ENCODE measurements at regions not wholly inside any gene's neighbourhood (a gene's known extent, or its start where the extent isn't known, plus 50 kb on each side); places are given as distances from the start of the nearest gene placed in this dataset.
A peak's percentile ranks its signal among the peaks of the same experiment; 100 is the strongest.
"Not testable (repeated sequence)": the region's sequence is repeated elsewhere in the genome, so short reads cannot be mapped to it uniquely, and the experiment has no call there.

DNA sequence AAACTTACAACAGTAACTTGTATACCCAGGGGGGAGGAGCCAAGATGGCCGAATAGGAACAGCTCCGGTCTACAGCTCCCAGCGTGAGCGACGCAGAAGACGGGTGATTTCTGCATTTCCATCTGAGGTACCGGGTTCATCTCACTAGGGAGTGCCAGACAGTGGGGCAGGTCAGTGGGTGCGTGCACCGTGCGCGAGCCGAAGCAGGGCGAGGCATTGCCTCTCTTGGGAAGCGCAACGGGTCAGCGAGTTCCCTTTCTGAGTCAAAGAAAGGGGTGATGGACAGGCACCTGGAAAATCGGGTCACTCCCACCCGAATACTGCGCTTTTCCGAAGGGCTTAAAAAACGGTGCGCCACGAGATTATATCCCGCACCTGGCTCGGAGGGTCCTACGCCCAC lies 278.8 kb downstream of the FAM47B start:
- DNase-seq = not testable (repeated sequence)

DNA sequence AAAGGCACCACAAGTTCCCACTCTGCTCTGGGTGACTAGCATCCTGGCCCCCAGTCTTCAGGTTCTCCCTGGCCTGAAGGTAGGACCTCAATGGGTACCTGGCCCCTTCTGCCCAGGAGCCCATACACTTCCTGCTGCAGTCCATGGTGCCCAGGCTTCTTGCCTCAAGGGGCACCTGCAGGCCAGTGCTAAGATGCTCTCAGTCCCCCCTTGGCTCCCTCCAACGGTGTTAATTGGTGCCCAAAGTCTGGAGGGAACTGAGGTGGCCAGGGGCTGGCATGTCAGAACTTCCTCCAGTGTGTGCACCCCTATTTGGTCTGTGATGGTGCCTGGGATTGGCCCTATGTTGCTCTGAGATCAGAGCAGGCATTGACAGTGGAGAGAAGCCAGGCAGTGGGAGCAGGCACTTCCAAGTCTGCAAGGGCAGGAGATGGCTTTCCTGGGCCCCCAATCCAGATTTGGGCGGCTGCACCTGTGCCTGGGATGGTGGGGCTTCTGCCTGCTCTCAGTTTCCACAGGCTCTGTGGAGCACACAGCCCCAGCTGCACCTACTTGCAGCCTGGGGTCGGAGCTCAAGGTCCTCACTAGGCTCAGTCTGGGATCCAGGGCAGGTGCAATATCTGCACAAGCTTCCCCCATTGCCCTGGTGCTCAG lies 301.6 kb downstream of the FAM47B start:
- DNase-seq = no peak

DNA sequence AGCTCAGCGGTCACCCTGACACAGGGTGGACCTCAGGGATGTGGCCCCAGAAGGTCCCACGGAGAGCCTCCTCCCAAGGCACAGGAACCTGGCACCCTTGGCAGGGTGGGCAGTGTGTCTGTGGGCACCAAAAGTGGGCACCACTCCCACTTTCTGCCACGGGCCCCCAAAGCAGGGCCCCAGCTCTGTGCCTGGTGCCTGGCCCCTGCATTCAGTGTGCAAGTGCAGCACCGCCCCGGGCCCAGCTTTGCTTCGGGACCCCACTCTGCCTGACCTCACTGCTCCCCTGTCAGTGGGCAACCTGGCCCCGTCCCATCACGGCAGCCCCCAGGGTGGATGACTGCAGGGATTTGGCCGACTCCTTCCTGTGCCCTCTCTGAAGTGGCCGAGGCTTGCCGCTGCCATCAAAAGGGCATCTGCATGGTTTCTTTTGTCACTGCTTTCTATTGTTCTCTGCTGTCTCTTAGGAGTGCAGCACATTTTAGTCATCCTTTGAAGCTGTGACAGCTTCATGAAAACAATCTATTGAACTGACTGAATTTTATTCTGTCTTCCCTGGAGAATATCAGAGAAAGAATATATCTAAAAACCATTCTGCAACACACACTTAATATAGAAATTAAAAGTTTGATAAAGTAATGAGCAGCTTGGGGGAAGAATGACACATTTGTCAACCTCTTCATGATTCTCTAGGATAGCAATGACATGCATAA lies 302.4 kb downstream of the FAM47B start:
- no peak for DNase-seq

- no peak for DNase-seq
These were observed 308.6 kb downstream of the FAM47B start for GRCh38 chrX:35251226-35251625.

DNA sequence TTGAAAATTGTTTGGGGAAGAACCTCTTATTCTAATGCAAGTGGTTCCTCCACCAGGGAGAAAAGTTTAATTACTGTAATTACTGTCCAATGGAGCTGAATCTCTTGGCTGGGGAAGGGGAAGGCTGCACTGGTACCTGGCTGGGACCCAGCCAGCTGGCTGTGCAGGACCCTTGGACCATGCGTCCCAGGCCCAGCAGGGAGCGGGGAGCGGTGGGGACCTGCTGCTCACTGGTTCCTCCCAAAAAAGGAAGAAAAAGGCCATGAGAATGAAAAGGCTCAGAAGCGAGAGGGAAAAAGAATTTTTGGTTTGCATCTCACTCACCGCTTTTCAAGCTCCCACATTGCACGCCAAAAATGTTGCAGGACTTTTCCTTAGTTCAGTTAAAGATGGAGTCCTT lies 333.5 kb downstream of the FAM47B start:
- DNase-seq = no peak

GRCh38 chrX:35285289-35285962 lies 342.8 kb downstream of the FAM47B start:
- DNase-seq = no peak

- no peak for DNase-seq
These were observed 346.1 kb downstream of the FAM47B start for GRCh38 chrX:35288657-35289056.

DNA sequence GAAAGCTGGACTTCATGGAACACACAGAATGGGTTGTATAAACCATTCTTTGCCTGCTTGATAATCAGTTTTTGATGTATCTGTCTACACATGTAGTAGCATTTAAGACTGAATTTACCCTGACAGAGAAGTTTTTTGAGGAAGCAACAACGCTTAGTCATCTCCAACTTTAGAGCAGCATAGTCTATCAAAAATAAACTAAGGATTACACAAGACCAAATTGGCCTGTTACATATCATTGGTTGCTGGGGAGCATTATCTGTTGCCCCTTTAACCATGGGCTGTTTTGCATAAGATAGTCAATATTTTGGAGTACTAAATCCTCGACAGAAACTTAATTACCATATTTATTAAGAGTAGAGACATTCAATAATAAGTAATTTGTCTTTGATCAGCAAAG lies 347.4 kb downstream of the FAM47B start:
- no peak for DNase-seq

DNA sequence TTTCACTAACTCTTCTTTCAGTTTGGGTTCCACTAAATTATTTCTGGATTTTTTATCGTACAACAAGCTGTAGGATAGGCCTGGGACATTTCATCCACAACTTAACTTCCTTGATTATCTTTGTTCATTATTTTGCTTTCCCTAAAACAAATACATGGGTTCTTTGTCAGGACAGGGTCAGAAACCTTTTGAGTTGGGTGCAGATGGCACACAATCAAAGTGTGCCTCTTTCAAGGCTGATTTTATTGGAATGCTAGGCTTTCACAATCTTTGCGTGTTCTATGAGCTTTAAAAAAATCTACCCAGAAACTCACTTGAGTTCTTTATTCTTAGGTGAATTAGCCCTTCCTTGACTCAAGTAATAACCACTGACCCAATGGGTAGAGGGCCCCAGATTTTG lies 348.4 kb downstream of the FAM47B start:
- no peak for DNase-seq

DNA sequence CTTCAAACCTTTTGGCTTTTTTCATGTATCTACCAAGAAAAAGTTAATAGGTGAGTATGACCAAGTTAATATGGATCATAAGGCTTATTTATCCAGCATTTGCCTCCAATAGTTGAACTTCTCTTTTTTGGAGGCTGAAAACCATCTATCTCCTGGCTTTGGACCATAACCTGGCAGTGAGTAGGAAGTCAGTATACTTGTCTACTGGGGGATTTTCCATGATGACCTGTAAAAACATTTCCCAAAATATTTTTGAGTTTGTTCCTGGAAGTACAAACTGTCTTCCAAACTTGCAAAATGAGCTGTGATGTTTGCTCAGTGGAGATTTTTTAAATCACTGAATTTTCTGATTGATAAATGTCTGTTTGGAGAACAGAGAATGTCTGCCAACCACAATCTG lies 349.9 kb downstream of the FAM47B start:
- no peak for DNase-seq

- not testable (repeated sequence) for DNase-seq
These were observed 362.4 kb downstream of the FAM47B start for GRCh38 chrX:35305037-35305436.

DNA sequence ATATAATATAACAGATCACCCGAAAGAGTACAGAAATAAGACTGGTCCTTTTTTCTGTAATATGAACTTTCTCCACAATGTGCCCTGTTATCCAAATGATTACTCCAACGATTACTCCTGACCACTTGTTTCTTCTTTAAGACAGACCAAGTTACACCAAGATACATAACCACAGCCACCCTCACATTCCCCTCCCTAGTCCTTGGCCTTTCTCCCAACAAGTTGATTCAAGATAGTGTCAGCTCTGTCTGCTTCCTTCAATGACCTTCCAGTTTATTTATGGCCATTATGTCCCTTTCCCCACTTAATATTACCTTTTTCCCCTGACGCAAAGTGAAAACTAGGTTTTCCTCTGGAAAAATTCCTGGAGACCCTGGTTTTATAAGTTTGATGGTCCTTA lies 397.2 kb downstream of the FAM47B start:
- DNase-seq = no peak

GRCh38 chrX:35340465-35340864 lies 397.9 kb downstream of the FAM47B start:
- no peak for DNase-seq

DNA sequence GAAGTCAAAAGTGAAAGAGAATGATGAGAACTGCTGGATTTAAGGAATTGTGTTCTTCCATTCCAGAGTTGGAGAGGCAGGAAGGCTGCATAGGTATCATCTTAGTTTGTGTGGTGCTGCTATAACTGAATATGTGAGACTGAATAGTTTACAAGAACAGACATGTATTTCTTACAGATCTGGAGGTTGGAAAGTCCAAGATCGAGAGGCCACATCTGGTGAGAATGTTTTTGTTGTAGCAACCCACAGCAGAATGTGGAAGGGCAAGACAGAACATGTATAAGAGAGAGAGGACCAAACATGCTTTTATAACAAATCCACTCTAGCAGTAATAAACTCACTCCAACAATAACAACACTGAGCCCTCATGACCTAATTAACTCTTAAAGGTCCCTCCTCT lies 408.6 kb downstream of the FAM47B start:
- no peak for DNase-seq

DNA sequence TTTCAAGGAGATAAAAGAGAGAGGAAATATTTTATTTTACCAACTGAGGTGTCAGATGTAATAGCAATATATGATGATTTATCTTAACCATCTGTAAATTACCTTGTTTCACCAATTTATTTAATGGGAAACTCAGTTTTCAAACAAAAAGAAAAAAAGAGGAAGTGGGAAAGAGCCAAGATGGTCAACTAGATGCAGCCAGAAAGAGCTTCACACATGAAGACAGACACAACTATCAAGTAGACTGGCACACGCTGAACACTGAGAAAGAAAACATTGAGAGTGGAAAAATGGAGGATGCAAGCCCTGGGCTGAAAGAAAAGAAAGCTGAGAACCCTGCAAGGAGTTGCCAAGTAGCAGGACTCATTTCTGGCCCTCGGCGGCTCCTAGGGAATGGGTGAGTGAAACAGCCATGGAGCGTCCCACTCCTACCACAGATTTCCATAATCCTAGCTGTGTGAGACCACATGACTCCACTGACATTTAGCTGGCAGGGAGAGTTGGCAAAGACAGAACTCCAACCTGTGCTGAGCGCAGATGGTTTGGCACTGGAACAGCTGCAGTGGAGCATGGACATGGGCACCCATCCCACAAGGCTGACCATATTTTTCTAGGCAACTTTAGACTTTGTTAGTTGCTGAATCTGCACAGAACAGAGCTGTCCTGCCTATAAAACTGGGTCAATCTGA lies 409.3 kb downstream of the FAM47B start:
- no peak for DNase-seq

GRCh38 chrX:35357656-35358055 lies 415.1 kb downstream of the FAM47B start:
- DNase-seq = no peak

GRCh38 chrX:35362866-35363265 lies 420.3 kb downstream of the FAM47B start:
- no peak for DNase-seq

DNA sequence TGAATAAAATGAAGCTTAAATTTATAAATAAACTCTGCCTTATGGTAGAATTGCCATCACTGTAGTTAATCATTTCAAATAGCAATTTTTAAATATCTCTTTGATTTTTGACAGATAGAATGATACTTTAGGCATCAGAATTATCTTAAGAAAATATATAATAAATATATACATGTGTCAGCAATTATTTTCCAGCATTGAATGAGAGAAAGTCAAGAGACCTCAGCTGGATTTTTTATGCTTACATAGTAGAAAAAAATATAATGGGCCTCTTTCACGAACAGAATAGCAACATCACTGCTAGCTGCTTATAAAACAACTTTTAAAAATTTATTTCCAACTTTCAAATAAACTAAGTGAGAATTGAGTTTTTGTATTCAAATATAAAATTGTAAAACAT lies 424.0 kb upstream of the MAGEB16 start:
- no peak for DNase-seq

- peak; percentile 1 for DNase-seq
These were observed 417.1 kb upstream of the MAGEB16 start for GRCh38 chrX:35380808-35381700.

DNA sequence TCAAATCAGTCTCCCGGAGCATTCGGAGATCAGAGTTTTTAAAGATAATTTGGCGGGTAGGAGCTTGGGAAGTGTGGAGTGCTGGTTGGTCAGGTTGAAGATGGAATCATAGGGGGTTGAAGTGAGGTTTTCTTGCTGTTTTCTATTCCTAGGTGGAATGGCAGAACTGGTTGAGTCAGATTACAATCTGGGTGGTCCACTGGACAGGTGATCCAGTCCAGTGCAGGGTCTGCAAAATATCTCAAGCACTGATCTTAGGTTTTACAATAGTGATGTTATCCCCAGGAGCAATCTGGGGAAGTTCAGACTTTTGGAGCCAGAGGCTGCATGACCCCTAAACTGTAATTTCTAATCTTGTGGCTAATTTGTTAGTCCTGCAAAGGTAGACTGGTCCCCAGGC lies 416.4 kb upstream of the MAGEB16 start:
- not testable (repeated sequence) for DNase-seq

DNA sequence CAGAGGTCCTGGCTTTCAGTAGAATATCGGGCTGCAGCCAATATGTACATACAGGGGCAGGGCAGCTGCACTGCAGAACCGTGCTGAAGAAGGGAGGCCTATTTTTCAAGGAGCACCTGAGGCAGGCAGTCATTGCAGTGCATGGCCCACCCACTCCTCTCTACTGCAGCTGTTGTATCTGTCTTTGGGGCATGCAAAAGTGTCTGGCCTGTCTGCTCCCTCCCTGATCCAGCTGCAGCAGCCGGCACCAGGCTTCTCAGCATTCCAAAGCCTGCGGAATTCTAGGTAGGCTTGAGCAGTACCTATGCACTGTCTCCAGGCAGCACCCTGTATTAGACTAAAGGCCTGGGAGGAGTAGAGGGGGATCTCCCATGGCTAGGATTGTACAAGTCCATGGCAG lies 415.2 kb upstream of the MAGEB16 start:
- no peak for DNase-seq

DNA sequence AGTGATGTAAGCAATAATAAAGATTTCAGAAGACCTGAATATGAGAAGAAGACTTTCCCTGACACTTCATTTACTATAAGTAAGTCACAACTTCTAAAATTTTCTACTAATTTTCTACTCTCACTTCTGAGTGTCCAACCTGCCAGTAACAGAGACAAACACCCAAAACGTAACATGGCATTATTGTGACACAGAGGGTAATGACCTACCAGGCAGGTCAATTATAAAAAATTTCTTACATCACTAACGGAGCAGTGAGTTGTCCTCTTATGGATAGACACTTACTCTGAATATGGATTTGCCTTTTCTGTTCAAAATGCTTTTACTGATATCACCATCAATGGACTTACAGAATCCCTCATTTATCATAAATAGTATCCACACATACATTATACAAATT lies 405.9 kb upstream of the MAGEB16 start:
- no peak for DNase-seq

DNA sequence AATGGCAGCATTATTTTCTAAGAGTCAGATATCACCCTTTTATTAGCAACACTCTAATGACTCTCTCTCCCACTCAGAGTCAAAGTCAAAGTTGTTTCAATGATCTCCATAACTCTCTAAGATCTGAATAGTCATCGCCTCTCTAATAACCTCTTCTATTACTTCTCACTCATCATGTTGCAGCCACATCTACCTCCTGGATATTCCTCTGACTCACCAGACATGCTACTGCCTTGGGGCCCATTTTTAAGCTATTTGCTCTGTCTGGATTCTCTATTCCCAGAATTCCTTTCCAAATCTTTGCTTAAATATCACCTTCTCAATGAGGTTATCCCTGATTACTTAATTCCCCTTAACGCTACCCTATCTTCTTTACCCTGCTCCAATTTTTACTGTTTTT lies 391.8 kb upstream of the MAGEB16 start:
- no peak for DNase-seq
